Duodenal mucosa (tissue), 2 donors: ENCODE measurements at regions not wholly inside any gene's neighbourhood (a gene's known extent, or its start where the extent isn't known, plus 50 kb on each side); places are given as distances from the start of the nearest gene placed in this dataset.

Experiments used
- H3K27ac ChIP-seq: one replicate; pipeline ENCODE4 v1.7.0; 2013; ENCODE audit warnings: low read depth, low read length
- H3K27me3 ChIP-seq, 2 donors: one replicate each; pipeline ENCODE4 v1.7.0; 2013; ENCODE audit warnings: low read length in 2 of 2, control low read depth in 1 of 2; ENCODE audit not compliant: insufficient read depth in 2 of 2, control insufficient read depth in 1 of 2
- H3K36me3 ChIP-seq, 2 donors: one replicate each; pipeline ENCODE4 v1.7.0; 2013; ENCODE audit warnings: low read length in 2 of 2, control low read depth in 1 of 2; ENCODE audit not compliant: insufficient read depth in 2 of 2, control insufficient read depth in 1 of 2
- H3K4me1 ChIP-seq, 2 donors: one replicate each; pipeline ENCODE4 v1.7.0; 2013; ENCODE audit warnings: low read length in 2 of 2, control low read depth in 1 of 2; ENCODE audit not compliant: insufficient read depth in 2 of 2, control insufficient read depth in 1 of 2
- H3K4me3 ChIP-seq, 2 donors: one replicate each; pipeline ENCODE4 v1.7.0; 2013; ENCODE audit warnings: low read length in 2 of 2, low read depth in 1 of 2
- H3K9ac ChIP-seq, 2 donors: one replicate each; pipeline ENCODE4 v1.7.0; 2013; ENCODE audit warnings: low read length in 2 of 2, low read depth in 1 of 2
- H3K9me3 ChIP-seq, 2 donors: one replicate each; pipeline ENCODE4 v1.7.0; 2013; ENCODE audit warnings: low read length in 2 of 2, control low read depth in 1 of 2; ENCODE audit not compliant: control insufficient read depth in 1 of 2

GRCh38 chrX:39731330-39731667, 366.5 kb downstream of the BCOR start:
- Histone ChIP-seq H3K4me1 (peaks cover 6 to 12% of the 10 kb centered on the region in 2 donors), H3K27ac (no peak overlapping the region), H3K9me3 (no peaks in the 10 kb centered on the region), H3K36me3 (no peaks in the 10 kb centered on the region), H3K9ac (no peak overlapping the region), H3K4me3 (no peak overlapping the region), H3K27me3 (no peaks in the 10 kb centered on the region)

- Histone ChIP-seq H3K4me3 (no peak overlapping the region), H3K27me3 (no peaks in the 10 kb centered on the region), H3K36me3 (no peaks in the 10 kb centered on the region), H3K4me1 (peaks cover 6 to 10% of the 10 kb centered on the region in 2 donors), H3K27ac (no peak overlapping the region), H3K9me3 (no peaks in the 10 kb centered on the region), H3K9ac (no peak overlapping the region)
Observed at GRCh38 chrX:39731735-39732134, 366.0 kb downstream of the BCOR start.

GRCh38 chrX:39733745-39734144, 364.0 kb downstream of the BCOR start:
- Histone ChIP-seq H3K9ac (no peak overlapping the region), H3K36me3 (no peaks in the 10 kb centered on the region), H3K9me3 (no peaks in the 10 kb centered on the region), H3K27me3 (no peaks in the 10 kb centered on the region), H3K27ac (no peak overlapping the region), H3K4me1 (peaks cover 6 to 10% of the 10 kb centered on the region in 2 donors), H3K4me3 (no peak overlapping the region)

GRCh38 chrX:39734174-39734776, 363.5 kb downstream of the BCOR start:
- Histone ChIP-seq H3K27me3 (no peaks in the 10 kb centered on the region), H3K36me3 (no peaks in the 10 kb centered on the region), H3K27ac (no peak overlapping the region), H3K9ac (no peak overlapping the region), H3K9me3 (no peaks in the 10 kb centered on the region), H3K4me1 (peaks cover 6 to 10% of the 10 kb centered on the region in 2 donors), H3K4me3 (no peak overlapping the region)

GRCh38 chrX:39736216-39737211, 361.2 kb downstream of the BCOR start:
- Histone ChIP-seq H3K9ac (no peak overlapping the region), H3K4me3 (no peak overlapping the region), H3K4me1 (peaks cover 6 to 10% of the 10 kb centered on the region in 2 donors), H3K27me3 (no peaks in the 10 kb centered on the region), H3K36me3 (no peaks in the 10 kb centered on the region), H3K9me3 (no peaks in the 10 kb centered on the region), H3K27ac (no peak overlapping the region)

- Histone ChIP-seq H3K27me3 (no peaks in the 10 kb centered on the region), H3K36me3 (no peaks in the 10 kb centered on the region), H3K9me3 (no peaks in the 10 kb centered on the region), H3K4me1 (peaks cover 3 to 6% of the 10 kb centered on the region in 2 donors), H3K9ac (no peak overlapping the region), H3K4me3 (no peak overlapping the region), H3K27ac (no peak overlapping the region)
Observed at GRCh38 chrX:39739585-39739984, 358.2 kb downstream of the BCOR start.

- no peaks in the 10 kb centered on the region for H3K9me3 ChIP-seq
- no peaks in the 10 kb centered on the region for H3K36me3 ChIP-seq
- no peak overlapping the region for H3K4me3 ChIP-seq
- peaks cover 1 to 3% of the 10 kb centered on the region in 2 donors for H3K4me1 ChIP-seq
- no peaks in the 10 kb centered on the region for H3K27me3 ChIP-seq
- no peak overlapping the region for H3K9ac ChIP-seq
- no peak overlapping the region for H3K27ac ChIP-seq
Observed at GRCh38 chrX:39740078-39740477, 357.7 kb downstream of the BCOR start.

GRCh38 chrX:39741904-39742303, 355.9 kb downstream of the BCOR start:
- H3K27ac ChIP-seq: no peak overlapping the region
- no peaks in the 10 kb centered on the region for H3K4me1 ChIP-seq
- H3K4me3 ChIP-seq: no peak overlapping the region
- H3K9me3 ChIP-seq: no peaks in the 10 kb centered on the region
- no peaks in the 10 kb centered on the region for H3K36me3 ChIP-seq
- no peaks in the 10 kb centered on the region for H3K27me3 ChIP-seq
- H3K9ac ChIP-seq: no peak overlapping the region

GRCh38 chrX:39745818-39746217, 351.9 kb downstream of the BCOR start:
- Histone ChIP-seq H3K9ac (no peak overlapping the region), H3K36me3 (no peaks in the 10 kb centered on the region), H3K27me3 (no peaks in the 10 kb centered on the region), H3K9me3 (no peaks in the 10 kb centered on the region), H3K4me3 (no peak overlapping the region), H3K4me1 (no peaks in the 10 kb centered on the region), H3K27ac (no peak overlapping the region)

GRCh38 chrX:39749135-39749534, 348.6 kb downstream of the BCOR start:
- H3K36me3 ChIP-seq: no peaks in the 10 kb centered on the region
- no peak overlapping the region for H3K27ac ChIP-seq

More at GRCh38 chrX:39749135-39749534, 348.6 kb downstream of the BCOR start:
- Histone ChIP-seq H3K4me3 (no peak overlapping the region), H3K9ac (no peak overlapping the region), H3K9me3 (no peaks in the 10 kb centered on the region), H3K4me1 (peaks cover 0 to 8% of the 10 kb centered on the region in 2 donors), H3K27me3 (no peaks in the 10 kb centered on the region)
